IMR-90 (cell line): ENCODE measurements at regions not wholly inside any gene's neighbourhood (a gene's known extent, or its start where the extent isn't known, plus 50 kb on each side); places are given as distances from the start of the nearest gene placed in this dataset.

Experiments used
- ATAC-seq: fragments of 200-7000 bp; cut with Tn5 transposase; 2 replicates; pipeline ENCODE4 v1.9.1; 2020; ENCODE audit warnings: low read depth, mild to moderate bottlenecking, moderate library complexity
- BruUV-seq: library from RNA; stranded (reverse); fragments of 400-500 nt; replicated peaks from 2 replicates; lab custom pipeline; 2021; lab: Mats Ljungman, UMichigan
- CTCF ChIA-PET: fragments of 300-600 bp; formaldehyde crosslinking; extraction: SDS; loops from one replicate; lab custom pipeline; 2021; ENCODE audit warnings: antibody characterized with exemption; lab: Yijun Ruan, JAX
- POLR2A ChIA-PET: fragments of 300-600 bp; sonication (Branson Sonifier 250); formaldehyde crosslinking; loops from one replicate; lab custom pipeline; 2022; ENCODE audit warnings: antibody characterized with exemption; ENCODE audit not compliant: unreplicated experiment; lab: Charles Lee
- DNase-seq: peaks from one replicate; pipeline ENCODE4 v3.0.0; 2013
- H2AFZ ChIP-seq: replicated peaks from 2 replicates; pipeline ENCODE3; 2013; ENCODE audit warnings: low read length, mild to moderate bottlenecking; ENCODE audit not compliant: poor library complexity
- H2AK5ac ChIP-seq: 2 replicates; pipeline ENCODE4 v1.6.1; 2013; ENCODE audit warnings: low read depth, low read length, inconsistent platforms
- H2AK9ac ChIP-seq: replicated peaks from 2 replicates; pipeline ENCODE3; 2013; ENCODE audit warnings: mild to moderate bottlenecking, low read depth, low read length, moderate library complexity; ENCODE audit not compliant: poor library complexity
- H2BK120ac ChIP-seq: 2 replicates; pipeline ENCODE4 v1.6.1; 2013; ENCODE audit warnings: low read depth, low read length, inconsistent platforms
- H2BK15ac ChIP-seq: 3 replicates; pipeline ENCODE4 v1.6.1; 2013; ENCODE audit warnings: low read depth, low read length, inconsistent platforms
- H2BK20ac ChIP-seq: 2 replicates; pipeline ENCODE4 v1.6.1; 2013; ENCODE audit warnings: low read depth, mild to moderate bottlenecking, inconsistent platforms, low read length, moderate library complexity
- H2BK5ac ChIP-seq: 2 replicates; pipeline ENCODE4 v1.6.1; 2013; ENCODE audit warnings: mild to moderate bottlenecking, low read depth, low read length, inconsistent platforms; ENCODE audit not compliant: poor library complexity, severe bottlenecking
- H3K14ac ChIP-seq: replicated peaks from 2 replicates; pipeline ENCODE4 v1.6.1; 2013; ENCODE audit warnings: low read depth, low read length, inconsistent platforms
- H3K18ac ChIP-seq: 2 replicates; pipeline ENCODE4 v1.6.1; 2013; ENCODE audit warnings: low read depth, low read length, control low read depth
- H3K23ac ChIP-seq: 2 replicates; pipeline ENCODE4 v1.6.1; 2013; ENCODE audit warnings: low read depth, low read length, inconsistent platforms
- H3K27ac ChIP-seq: 2 replicates; pipeline ENCODE4 v1.5.1; 2013; ENCODE audit warnings: mild to moderate bottlenecking, control low read depth, low read length; ENCODE audit not compliant: insufficient read depth
- H3K27me3 ChIP-seq: 2 replicates; pipeline ENCODE4 v1.6.1; 2013; ENCODE audit warnings: low read length; ENCODE audit not compliant: control insufficient read depth, insufficient read depth
- H3K36me3 ChIP-seq: 2 replicates; pipeline ENCODE4 v1.6.1; 2013; ENCODE audit warnings: low read length, mixed read lengths; ENCODE audit not compliant: control insufficient read depth, insufficient read depth
- H3K4ac ChIP-seq: 2 replicates; pipeline ENCODE4 v1.6.1; 2013; ENCODE audit warnings: low read depth, low read length, inconsistent platforms
- H3K4me1 ChIP-seq: 2 replicates; pipeline ENCODE4 v1.6.1; 2013; ENCODE audit warnings: low read length, mixed read lengths; ENCODE audit not compliant: control insufficient read depth, insufficient read depth
- H3K4me2 ChIP-seq: 2 replicates; pipeline ENCODE4 v1.6.1; 2013; ENCODE audit warnings: low read depth, mild to moderate bottlenecking, control low read depth, low read length, moderate library complexity
- H3K4me3 ChIP-seq: 2 replicates; pipeline ENCODE4 v1.5.1; 2013; ENCODE audit warnings: low read depth, mild to moderate bottlenecking, control low read depth, low read length, moderate library complexity; ENCODE audit not compliant: insufficient read depth
- H3K56ac ChIP-seq: 2 replicates; pipeline ENCODE4 v1.6.1; 2013; ENCODE audit warnings: low read length, inconsistent platforms; ENCODE audit not compliant: insufficient read depth; ENCODE audit errors: extremely low read depth
- H3K79me1 ChIP-seq, 2 experiments: 2 replicates each; pipeline ENCODE4 v1.6.1; 2013; ENCODE audit warnings: low read length in 2 of 2, inconsistent platforms in 1 of 2, low read depth in 1 of 2
- H3K9ac ChIP-seq: 2 replicates; pipeline ENCODE4 v1.6.1; 2013; ENCODE audit warnings: low read depth, low read length, control low read depth
- H3K9me1 ChIP-seq: 2 replicates; pipeline ENCODE4 v1.6.1; 2013; ENCODE audit warnings: low read length, inconsistent platforms; ENCODE audit not compliant: insufficient read depth
- H3K9me3 ChIP-seq: 2 replicates; pipeline ENCODE4 v1.6.1; 2013; ENCODE audit warnings: low read length; ENCODE audit not compliant: control insufficient read depth, insufficient read depth
- H4K20me1 ChIP-seq: 2 replicates; pipeline ENCODE4 v1.6.1; 2013; ENCODE audit warnings: low read length, inconsistent platforms; ENCODE audit not compliant: insufficient read depth
- H4K5ac ChIP-seq: 2 replicates; pipeline ENCODE4 v1.6.1; 2013; ENCODE audit warnings: mild to moderate bottlenecking, low read depth, low read length, control low read depth
- H4K8ac ChIP-seq, 2 experiments: 2 replicates each; pipeline ENCODE4 v1.6.1; 2013; ENCODE audit warnings: low read depth in 2 of 2, low read length in 2 of 2, control low read depth in 1 of 2, inconsistent platforms in 1 of 2
- H4K91ac ChIP-seq: 2 replicates; pipeline ENCODE4 v1.6.1; 2013; ENCODE audit warnings: low read depth, low read length, inconsistent platforms; ENCODE audit not compliant: insufficient read depth
- FOS ChIP-seq: fragments of 150-350 bp; IDR thresholded peaks from 2 replicates; pipeline ENCODE4 v1.6.1; 2016; ENCODE audit warnings: low read depth, low read length
- MAFK ChIP-seq: IDR thresholded peaks from 2 replicates; pipeline ENCODE4 v1.6.1; 2012; ENCODE audit warnings: low read depth, low read length, improper control_type of control experiment
- NFE2L2 ChIP-seq: fragments of 150-350 bp; IDR thresholded peaks from 2 replicates; pipeline ENCODE4 v1.6.1; 2016; ENCODE audit warnings: low read depth, mild to moderate bottlenecking, low read length
- RAD21 ChIP-seq: IDR thresholded peaks from 2 replicates; pipeline ENCODE4 v1.6.1; 2012; ENCODE audit warnings: low read length, improper control_type of control experiment
- RCOR1 ChIP-seq: IDR thresholded peaks from 2 replicates; pipeline ENCODE4 v1.6.1; 2012; ENCODE audit warnings: mild to moderate bottlenecking, low read length, improper control_type of control experiment; ENCODE audit not compliant: insufficient replicate concordance
- USF2 ChIP-seq: fragments of 150-350 bp; IDR thresholded peaks from 2 replicates; pipeline ENCODE4 v1.6.1; 2017; ENCODE audit warnings: mild to moderate bottlenecking, antibody characterized with exemption, low read length, low read depth
- WGBS, 2 experiments: methylation state at CpG; one replicate each; pipeline versions ENCODE4 v1.1.5 to v1.1.7; 2013; ENCODE audit warnings: missing lambda C conversion rate in 2 of 2; ENCODE audit not compliant: insufficient read length in 1 of 2; ENCODE audit errors: extremely low coverage in 2 of 2; 5-methylcytosine and 5-hydroxymethylcytosine counted together
- dilution Hi-C: fragments of 300-500 bp; cut with HindIII; formaldehyde crosslinking; loops from one replicate; pipeline ENCODE4 v1.14.3; 2018; ENCODE audit warnings: low sequenced_read_pairs; ENCODE audit not compliant: unreplicated experiment
- in situ Hi-C: fragments of 300-500 bp; cut with MboI; formaldehyde crosslinking; loops from 3 replicates; pipeline ENCODE4 v1.14.3; 2019; ENCODE audit warnings: low sequenced_read_pairs, inconsistent platforms, mixed read lengths
- intact Hi-C: fragments of 100-400 bp; cut with micrococcal nuclease; formaldehyde crosslinking; loops from 2 replicates; pipeline ENCODE4 v1.10.0; 2022

- TF ChIP-seq FOS = no peak
- no peak for TF ChIP-seq NFE2L2
- TF ChIP-seq MAFK = no peak
- no peak for TF ChIP-seq RCOR1
- no peak for TF ChIP-seq RAD21
- no peak for TF ChIP-seq USF2
Measured at GRCh38 chr5:159644053-159644452, 272.2 kb upstream of the ADRA1B start.

More at GRCh38 chr5:159644053-159644452, 272.2 kb upstream of the ADRA1B start:
- ChIA-PET POLR2A (no interaction called here), CTCF (no interaction called here)
- H3K4me2 ChIP-seq = no peak overlapping the region
- no peak overlapping the region for H2BK15ac ChIP-seq
- no peak overlapping the region for H2BK20ac ChIP-seq
- ATAC-seq = no peak
- no peaks in the 10 kb centered on the region for H3K79me1 ChIP-seq
- H3K36me3 ChIP-seq = no peaks in the 10 kb centered on the region
- H4K91ac ChIP-seq = no peak overlapping the region
- no peak overlapping the region for H2AFZ ChIP-seq
- H3K4me1 ChIP-seq = no peaks in the 10 kb centered on the region
- intact Hi-C loops = no loop called here
- H4K8ac ChIP-seq = no peak overlapping the region
- no peak overlapping the region for H2AK5ac ChIP-seq
- H3K27me3 ChIP-seq = peaks cover 16% of the 10 kb centered on the region
- H3K9me1 ChIP-seq = no peaks in the 10 kb centered on the region
- H2BK5ac ChIP-seq = no peak overlapping the region
- H3K4me3 ChIP-seq = no peak overlapping the region
- in situ Hi-C loops = no loop called here
- H3K9me3 ChIP-seq = no peaks in the 10 kb centered on the region
- no peak overlapping the region for H3K4ac ChIP-seq
- no peak overlapping the region for H3K27ac ChIP-seq
- H4K5ac ChIP-seq = no peak overlapping the region
- no peak overlapping the region for H3K23ac ChIP-seq
- no TSS peak for BruUV-seq
- no peak overlapping the region for H2AK9ac ChIP-seq
- dilution Hi-C loops = no loop called here
- no peak for DNase-seq
- WGBS, 2 experiments = no CpG with 5 or more reads among the region's 1 CpG
- no peak overlapping the region for H3K18ac ChIP-seq
- no peak overlapping the region for H3K9ac ChIP-seq
- no peak overlapping the region for H2BK120ac ChIP-seq
- no peak overlapping the region for H3K56ac ChIP-seq
- H4K20me1 ChIP-seq = no peaks in the 10 kb centered on the region
- no peak overlapping the region for H3K14ac ChIP-seq
